Astrocyte (in vitro differentiated cells and primary cell): ENCODE measurements at regions not wholly inside any gene's neighbourhood (a gene's known extent, or its start where the extent isn't known, plus 50 kb on each side); places are given as distances from the start of the nearest gene placed in this dataset.

Experiments used
- EZH2 ChIP-seq: IDR thresholded peaks from 2 replicates; pipeline ENCODE4 v1.6.1; 2012; ENCODE audit warnings: mild to moderate bottlenecking, low read length, inconsistent platforms; ENCODE audit not compliant: insufficient read depth
- TF ChIP-seq, protein P1 (sequence below): IDR thresholded peaks from 2 replicates; pipeline ENCODE4 v1.5.1; 2011; ENCODE audit warnings: low read depth, mild to moderate bottlenecking, inconsistent platforms, low read length, moderate library complexity; ENCODE audit not compliant: insufficient read depth

DNA sequence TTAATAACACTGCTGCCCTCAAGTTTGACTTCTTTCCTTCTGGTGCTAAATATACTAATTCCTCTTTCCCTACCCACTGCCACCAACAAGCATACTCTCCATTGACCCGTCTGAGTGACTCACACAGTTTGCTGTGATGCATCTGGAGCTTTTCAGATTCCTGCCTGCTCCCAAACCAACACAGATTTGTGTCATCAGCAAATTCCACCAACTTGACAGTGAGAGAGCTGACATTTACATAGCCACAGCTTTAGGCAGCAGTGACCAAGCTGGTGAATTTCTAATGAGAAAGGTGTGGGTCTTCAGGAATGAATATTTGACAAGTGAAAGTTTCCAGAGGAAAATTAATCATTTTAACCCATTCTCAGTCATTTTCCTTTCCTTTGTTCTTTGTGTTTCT is 96.5 kb upstream of the PRICKLE2 start:
- TF ChIP-seq, protein P1, sequence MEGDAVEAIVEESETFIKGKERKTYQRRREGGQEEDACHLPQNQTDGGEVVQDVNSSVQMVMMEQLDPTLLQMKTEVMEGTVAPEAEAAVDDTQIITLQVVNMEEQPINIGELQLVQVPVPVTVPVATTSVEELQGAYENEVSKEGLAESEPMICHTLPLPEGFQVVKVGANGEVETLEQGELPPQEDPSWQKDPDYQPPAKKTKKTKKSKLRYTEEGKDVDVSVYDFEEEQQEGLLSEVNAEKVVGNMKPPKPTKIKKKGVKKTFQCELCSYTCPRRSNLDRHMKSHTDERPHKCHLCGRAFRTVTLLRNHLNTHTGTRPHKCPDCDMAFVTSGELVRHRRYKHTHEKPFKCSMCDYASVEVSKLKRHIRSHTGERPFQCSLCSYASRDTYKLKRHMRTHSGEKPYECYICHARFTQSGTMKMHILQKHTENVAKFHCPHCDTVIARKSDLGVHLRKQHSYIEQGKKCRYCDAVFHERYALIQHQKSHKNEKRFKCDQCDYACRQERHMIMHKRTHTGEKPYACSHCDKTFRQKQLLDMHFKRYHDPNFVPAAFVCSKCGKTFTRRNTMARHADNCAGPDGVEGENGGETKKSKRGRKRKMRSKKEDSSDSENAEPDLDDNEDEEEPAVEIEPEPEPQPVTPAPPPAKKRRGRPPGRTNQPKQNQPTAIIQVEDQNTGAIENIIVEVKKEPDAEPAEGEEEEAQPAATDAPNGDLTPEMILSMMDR, result no peak
- TF ChIP-seq EZH2, result no peak
